Activated CD4-positive, alpha-beta T cell treated with anti-CD3 and anti-CD28 coated beads, Interleukin-2, amount 50 U/mL, for 24 hours (primary cell): ENCODE measurements at regions not wholly inside any gene's neighbourhood (a gene's known extent, or its start where the extent isn't known, plus 50 kb on each side); places are given as distances from the start of the nearest gene placed in this dataset.

Experiments
- DNase-seq, 2 donors: peaks; one replicate each; pipeline ENCODE4 v3.0.0-alpha.2; 2020; ENCODE audit warnings: low read depth in 1 of 2, low spot score in 1 of 2

DNA sequence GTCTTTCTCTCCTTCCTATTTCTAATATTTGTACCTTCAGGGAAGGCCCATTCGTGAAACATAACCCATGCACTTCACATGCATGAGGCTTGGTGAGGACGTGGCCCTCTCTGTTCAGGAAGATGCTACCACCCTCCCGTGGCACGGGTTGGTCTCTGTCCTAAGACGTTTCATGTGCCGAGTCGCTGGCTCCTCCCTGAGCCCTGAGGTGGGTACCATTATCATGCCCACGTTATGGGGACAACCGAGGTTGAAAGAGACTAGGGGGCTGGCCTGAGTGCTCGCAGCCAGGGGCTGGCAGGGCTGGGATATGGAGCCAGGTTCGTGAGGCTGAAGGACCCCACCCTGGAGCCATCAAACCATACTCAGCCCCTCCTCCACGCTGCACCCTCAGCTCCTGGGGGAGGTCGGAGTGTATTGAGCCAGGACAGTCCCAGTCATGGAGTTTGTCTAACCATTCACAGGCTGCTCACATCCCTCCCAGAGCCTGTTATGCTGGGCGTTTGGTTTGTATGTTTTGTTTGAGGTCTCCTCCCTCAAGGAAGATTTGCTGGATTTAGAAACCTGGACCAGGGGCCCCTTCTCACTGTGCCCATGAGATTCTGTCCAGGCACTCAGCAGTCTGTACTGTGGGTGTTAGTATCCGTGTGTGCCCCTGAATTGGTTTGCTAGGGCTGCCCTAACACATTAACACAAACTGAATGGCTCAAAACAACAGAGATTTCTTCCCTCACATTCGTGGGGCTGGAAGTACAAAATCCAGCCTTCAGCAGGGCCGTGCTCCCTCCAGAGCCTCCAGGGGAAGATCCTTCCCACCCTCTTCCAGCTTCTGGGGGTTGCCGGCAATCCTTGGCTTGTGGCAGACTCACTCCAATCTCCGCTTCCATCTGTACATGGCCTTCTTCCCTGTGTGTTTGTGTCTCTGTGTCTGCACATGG lies 88.3 kb downstream of the ANKRD60 start:
- DNase-seq: no peak

DNA sequence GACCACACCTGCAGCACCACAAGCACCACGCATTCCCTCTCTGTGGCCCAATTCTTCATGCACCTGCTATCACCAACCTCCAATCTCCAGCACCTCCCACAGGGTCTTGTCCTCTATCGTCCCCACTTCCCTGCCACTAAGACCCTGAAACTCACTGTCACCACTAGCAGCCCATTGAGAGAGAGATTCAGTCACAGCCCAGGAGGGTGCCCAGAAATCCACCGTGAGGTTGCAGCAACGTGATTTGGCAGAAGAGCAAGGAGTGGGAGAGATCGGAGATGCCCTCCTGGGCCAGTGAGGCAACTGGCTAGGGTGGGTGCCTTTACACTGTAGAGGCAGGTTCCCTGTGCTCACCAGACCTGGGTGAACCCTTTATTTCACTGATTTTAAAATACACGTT lies 90.1 kb downstream of the ANKRD60 start:
- DNase-seq: no peak

DNA sequence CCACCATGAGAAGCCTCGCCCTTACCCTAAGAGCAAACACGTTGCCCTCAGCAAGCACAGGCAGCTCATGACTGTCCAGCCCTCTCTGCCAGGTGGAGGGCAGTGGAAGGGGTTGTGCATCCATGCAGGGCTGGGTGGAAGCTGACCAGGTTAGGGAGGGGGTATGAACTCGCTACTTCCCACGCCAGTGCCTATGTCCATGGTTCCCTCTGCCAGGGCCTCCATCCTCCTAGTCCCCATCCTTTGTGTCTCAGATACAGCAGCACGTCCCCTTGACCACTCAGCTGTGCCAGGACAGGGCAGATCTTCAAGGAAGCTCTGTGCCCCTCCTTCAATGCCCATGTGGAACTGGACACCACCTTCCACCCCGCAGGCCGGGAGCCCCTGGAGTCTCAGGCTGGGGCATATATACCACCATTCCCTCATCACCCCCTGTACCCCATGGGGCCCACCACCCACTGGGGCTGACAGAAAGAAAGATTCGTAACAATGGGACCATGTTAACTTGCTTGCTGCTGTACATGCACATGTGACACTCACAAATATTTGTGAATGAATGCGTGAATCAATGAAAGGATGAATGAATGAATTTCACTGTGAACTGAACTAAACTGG lies 90.7 kb downstream of the ANKRD60 start:
- no peak for DNase-seq

DNA sequence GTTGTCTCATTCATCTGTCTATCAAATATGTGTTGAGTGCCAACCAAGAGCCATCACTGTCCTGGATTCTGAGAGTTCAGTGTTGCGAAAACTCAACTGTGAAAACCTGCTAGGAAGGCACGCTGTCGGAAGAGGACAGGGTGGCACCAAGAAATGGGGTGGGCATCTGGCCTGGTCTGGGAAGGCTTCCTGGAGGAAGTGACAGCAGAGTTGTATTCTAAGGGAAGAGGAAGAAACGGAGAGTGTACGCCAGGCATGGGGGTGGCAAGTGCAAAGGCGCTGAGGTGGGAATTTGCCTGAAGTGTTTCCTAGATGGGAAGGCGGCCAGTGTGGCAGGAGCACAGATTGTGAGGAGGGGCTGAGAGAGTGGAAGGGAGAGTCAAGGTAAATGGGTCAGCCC lies 91.2 kb downstream of the ANKRD60 start:
- DNase-seq: no peak

DNA sequence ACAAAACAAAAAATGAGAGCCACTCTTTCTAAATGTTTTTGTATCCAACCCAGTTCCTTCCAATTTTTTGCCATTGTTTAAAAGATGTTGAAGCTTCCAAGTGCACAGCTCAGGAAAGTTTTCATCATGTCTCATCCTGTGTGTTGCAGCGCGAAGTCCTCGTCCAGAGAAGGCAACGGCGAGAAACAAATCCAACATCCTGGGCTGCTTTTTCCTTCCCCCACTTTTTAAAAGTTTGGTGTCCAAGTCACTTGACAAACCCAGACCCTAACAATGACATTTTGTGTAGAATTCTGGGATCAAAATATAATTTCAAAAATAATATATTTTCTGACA lies 92.3 kb downstream of the ANKRD60 start:
- no peak for DNase-seq

DNA sequence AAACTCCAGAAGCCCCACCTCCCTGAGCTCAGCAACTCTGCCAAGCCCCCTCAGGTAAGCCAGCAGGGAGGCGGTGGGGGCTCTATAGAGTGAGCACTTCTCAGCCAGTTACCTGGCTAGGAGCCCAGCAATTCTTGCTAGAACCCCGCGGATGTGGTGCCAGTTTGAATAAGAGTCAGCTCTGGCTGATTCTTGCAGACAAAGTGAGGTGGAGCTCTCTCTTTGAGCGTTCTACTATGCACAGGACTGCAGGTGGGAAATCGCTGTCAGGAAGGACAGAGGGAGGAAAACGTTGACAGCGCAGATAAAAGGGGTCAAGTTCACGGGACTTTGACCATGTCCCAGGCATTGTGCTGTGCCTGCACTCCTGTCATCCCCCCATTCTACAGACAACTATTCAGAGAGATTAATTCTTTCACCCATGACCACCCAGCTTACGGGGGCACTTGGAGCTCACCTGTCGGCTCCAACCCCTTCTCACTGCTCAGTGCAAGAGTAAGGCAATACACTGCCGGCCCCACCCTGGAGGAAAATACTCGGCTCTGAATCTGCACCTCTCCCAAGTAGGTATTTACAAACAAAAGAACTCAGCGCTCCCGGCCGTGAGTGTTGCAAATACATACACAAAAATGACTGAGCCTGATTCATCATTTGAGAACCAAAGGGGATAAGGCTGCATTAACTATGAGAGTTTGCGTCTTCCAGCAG lies 92.9 kb downstream of the ANKRD60 start:
- no peak for DNase-seq

DNA sequence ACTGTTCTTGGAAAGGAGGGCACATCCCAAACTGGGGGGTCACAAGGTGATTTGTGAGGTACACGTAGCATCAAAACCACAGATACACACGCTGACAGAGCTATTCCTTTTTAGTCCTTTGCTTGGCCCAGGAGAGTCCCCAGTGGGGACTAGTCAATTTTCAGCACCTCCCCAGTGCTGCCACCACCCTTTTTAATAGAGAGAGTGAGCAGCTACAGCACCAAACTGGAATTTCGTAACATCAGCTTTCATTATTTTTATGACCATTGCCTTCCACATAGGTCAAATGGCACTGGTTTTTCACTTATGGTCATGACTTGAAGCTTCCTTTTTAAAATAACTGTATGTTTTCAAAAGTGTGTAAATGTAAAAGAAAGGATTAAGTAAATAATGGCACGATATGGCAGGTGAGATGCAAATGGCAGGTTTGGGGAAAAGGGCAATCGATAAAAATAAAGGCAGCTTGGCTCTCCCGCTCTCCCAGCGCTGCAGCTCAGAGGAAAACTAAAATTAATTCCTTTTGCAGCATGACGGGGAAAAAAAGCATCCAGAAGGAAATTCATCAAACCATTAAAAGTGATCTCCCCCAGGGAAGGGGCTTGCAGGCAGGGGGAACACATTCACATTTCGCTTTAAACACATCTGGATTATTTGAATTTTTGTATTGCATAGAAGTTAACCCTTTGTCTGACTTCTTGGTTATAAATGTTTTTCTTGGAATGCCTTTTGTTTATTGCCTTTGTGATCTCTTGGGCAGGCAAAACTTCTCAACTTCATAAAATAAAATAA lies 95.2 kb downstream of the ANKRD60 start:
- no peak for DNase-seq

DNA sequence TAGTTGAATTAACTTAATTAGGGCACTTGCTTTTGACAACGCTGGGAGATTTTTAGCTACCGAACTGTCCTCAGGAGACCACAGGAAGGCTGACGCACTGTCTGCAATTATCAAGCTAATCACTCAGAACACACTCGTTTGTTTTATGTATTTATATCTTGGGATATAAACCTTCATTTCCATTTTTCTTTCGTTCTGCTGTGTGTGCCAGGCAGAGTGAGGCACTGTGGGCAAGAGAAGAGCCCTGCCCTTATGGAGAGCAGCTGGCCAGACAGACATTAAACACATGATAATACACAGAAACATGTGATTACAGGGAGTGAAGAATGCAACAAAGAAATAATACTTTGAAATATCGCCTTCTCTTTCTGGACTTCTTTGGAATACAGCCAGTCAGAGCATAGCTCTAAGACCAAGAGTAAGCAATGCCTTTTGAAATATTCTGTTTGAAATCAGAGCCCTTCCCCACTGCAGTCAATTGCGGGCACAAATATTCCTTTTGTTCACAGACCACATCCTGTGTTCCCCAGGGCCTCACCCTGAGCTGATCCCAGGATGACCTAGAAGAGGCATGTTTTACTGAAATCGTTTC lies 96.8 kb downstream of the ANKRD60 start:
- no peak for DNase-seq

DNA sequence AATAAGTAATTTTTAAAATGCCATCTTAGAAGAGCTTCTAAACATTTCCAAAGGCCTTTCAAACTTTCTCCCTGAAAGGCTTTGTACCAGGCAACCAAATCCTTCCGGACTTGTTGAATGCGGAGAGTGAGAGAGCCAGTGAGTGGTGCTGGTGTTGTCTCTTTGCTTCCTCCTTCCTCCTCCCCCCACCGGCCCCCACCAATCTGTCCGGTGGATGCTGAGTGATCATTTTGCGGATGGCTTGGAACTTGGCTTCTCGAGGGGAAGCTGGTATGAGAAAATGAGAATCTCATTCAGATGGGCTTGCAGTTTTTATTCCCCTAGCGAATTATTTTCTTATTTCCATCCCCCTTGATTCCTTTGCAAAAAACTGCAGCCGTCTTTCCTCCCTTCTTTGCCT lies 97.3 kb downstream of the ANKRD60 start:
- no peak for DNase-seq

DNA sequence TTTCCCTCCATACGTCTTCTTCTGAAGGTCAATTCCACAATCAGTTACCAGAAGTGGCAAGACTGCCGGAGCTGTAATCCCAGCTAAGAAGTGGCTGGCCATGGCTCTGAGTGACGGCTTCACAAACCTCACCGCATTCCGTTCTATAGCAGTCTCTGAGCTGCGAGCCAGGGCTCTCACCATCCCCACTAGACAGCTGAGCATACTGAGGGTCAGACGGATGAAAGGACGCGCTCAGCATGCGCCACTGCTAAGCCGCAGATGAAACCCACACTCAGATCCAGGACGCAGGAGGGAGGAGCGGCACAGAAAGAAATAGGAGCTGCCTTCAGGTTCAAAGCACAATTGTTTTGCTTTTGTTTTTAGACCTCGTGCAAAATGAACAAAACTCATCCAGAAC lies 97.9 kb downstream of the ANKRD60 start:
- no peak for DNase-seq

DNA sequence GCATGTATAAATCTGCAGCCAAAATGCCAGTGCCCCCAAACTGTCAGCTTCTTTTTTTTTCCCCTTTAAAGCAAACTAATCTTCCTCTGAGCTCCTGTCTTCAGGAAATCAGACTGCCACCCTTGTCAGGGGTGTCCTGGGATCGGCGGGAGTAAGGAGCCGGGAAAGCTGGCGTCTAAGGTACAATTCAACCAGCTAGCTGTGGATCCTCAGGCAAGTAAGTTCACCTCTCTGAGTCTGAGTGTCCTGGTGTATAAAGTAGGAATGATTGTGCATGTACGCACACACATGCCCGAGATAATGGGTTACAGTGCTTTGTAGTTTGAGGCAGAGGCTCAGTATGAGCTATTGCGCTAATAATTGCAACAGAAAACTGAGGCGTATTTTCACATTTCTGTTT lies 98.3 kb downstream of the ANKRD60 start:
- DNase-seq: no peak

DNA sequence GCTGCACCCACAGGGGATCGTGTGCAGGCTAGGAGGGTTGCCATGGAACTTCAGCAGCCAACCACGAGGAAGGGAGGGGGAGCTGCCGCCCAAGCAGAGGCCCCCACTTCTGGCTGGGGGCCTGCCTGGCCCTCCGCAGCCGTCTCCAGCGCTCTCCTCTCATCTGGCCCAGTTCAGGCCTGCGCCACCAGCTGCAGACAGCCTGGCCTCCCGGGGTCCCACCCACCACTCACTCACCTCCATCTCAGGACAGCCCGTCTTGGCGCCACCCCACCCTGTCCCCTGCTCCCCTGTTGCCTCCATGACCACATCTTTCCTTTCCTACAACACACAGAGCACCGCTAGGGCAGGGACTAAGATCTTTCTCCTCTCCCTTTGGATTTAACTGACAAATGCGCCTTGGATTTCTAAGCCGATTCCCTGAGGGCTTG lies 98.7 kb downstream of the ANKRD60 start:
- DNase-seq: no peak

DNA sequence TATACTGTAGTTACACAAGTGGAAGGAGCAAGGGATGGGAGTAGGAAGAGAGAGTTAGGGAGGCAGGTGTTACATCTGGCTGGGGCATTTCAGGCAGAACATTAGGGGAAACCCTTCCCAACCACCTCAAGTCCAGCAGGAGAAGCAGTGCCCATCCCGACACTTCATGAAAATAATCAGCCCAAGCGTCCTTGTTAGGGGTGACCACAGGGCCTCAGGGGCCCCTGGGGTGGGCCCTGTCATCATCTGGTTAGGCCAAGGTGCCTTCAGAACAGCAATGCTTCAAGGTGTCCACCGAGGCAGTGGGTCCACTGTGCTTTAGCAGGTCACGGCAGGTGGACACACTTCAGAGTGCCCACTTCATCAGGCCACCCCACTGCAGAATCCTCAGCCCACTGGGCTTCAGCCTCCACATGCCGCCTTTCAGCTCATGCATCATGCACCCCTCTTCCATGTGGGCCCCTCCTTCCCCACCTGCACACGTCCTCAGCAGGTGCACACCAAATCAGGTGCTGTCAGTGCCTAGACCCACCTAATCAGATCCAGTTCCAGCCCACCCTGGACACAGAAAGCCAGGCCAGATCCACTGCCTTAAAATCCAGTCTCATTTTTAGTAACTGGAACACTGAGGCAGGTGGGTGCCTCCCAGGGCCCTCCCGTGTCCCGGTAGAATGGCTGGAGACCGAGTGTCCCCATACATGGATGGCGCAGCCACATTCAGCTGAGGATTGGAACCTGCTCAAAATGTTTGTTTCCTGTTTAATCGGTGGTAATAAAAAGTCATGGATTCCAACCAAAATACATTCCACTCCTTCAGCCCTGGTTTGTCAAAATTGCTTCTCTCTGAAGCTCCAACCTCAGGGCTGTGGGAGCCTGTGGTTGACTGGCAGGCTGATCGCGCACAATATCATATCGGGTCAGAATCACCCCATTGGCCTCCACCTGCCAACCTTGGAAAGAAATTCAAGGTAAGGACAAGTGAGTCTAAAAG lies 99.5 kb downstream of the ANKRD60 start:
- DNase-seq: no peak

DNA sequence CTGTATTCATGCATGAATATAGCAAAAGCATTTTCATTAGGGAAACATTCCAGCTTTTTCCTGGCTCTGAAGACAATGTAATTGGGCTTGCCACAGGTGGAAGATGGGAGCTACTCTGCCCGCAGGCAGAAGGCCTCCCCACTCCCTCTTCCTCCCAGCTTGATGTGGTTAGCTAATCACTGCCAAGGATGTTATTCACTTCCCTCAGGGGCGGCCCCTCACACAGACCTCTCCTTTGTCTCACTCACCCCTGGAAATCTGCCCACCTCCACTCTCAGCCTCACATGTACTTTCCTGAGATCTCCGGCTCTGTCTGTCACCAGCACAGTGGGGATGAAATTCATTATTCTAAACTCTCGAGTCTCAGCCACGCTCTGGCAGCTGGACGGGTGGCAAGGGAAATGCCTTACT lies 100.7 kb downstream of the ANKRD60 start:
- no peak for DNase-seq

DNA sequence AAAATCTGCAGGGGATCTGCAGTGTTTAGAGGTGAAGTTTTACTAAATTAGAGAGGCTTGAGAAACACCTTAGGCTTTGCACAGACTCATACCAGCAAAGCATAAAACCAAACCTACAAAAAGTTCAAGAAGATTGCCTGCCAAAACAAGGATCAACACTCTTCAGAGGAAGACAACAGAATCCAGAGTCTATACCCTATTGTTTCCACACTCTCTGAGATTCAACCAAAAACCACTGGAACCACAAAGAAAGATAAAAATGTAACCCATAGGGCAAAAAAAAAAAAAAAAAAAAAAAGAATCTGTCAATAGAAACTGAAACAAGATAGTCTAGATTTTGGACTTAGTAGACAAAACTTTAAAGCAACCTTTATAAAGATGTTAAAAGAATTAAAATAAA lies 102.7 kb downstream of the ANKRD60 start:
- no peak for DNase-seq

DNA sequence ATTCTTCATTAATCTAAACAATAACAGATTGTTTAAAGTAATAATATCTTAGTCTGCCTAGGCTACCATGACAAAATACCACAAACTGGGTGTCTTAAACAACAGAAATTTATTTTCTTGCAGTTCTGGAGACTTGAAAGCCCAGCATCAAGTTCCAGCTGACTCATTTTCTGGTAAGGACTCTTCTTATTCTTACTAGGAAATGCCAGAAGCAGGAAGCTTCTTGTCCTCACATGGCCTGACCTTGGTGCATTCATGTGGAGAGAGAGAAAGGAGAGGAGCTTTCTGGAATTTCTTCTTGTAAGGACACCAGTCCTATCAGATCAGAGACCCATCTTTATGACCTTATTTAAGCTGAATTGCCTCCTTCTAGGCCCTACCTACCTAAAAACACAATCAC lies 110.5 kb downstream of the ANKRD60 start:
- no peak for DNase-seq

DNA sequence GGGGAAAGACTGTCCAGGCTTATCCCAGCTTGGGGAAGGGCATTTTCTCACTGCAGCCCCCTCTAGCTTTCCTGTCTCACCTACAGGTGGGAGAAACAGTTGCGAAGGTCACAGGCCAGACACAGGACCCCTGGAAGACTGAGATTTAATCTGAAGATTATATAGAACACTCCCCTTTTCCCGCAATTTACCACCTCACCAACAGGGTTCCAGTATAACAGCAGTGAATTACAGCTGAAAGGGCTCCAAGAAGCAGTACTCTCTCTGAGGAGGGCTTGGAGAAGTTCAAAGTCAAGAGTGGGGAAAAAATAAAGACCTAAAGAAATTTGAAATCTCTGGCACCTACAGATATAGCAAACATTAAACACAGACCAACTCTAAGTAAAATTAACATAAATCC lies 111.9 kb downstream of the ANKRD60 start:
- DNase-seq: no peak

DNA sequence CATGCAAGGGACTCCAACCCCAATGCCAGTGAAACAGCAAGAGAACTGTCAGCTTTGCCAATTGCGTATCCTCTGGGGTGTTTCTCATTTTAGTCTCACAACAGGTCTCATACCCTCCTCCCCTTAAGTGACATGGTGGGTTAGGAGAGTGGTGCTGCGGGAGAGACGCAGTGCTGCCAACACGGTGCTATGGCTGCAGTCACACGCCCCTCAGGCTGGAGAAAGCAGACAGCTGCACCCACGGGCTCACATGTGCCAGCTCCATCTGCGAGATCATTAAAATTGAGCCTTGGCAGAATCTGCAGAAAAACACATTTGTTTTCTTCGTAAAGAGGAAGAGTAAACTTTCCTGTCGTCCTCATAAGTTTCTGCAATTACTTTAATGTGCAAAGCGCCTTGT lies 114.7 kb downstream of the ANKRD60 start:
- no peak for DNase-seq

DNA sequence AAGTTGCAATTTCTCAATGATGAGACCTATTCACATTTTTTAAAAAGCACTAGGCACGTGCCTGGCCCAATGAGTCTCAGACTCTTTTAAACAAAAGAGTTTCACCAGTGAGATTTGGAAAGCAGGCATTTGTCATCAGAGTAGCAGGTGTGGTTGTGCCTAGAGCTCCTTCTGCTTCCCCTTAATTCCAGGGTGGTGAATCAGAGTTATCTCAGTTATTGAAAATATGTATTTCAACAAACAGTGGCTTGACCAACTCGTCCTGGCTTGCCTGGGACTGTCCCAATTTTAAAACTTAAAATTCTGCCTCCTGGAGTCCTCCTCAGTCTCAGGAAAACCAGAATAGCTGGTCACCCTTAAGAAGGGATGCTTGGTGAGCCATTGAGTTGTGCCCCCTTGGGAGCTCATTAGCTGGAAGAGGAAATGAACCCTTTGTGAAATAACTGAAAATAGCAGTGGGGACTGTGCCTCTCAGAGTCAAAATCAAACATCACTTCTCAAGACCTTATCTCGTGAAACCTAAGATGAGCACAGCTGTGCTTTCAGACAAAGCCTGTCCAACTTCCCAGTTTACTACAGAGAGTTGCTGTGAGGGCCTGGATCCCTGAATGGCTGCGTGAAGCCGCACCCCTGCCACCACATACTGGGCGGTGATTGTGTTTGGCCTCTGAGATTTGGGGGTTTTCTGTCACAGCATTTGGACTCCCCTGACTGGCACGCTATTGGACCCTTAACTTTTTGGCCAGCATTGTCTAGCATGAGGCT lies 116.3 kb downstream of the ANKRD60 start:
- no peak for DNase-seq
